Immature natural killer cell (primary cell): ENCODE measurements at regions not wholly inside any gene's neighbourhood (a gene's known extent, or its start where the extent isn't known, plus 50 kb on each side); places are given as distances from the start of the nearest gene placed in this dataset.
"Not testable (repeated sequence)": the region's sequence is repeated elsewhere in the genome, so short reads cannot be mapped to it uniquely, and the experiment has no call there.

Experiments used
- DNase-seq, 3 donors: peaks; one replicate each; pipeline ENCODE4 v3.0.0; 2022; ENCODE audit warnings: mixed read lengths in 1 of 3
- H3K27ac Mint-ChIP-seq, 6 donors: one replicate each; pipeline ENCODE4 v1.8.0; 2020; ENCODE audit warnings: mixed read lengths in 6 of 6, mild to moderate bottlenecking in 5 of 6, inconsistent platforms in 4 of 6, moderate library complexity in 3 of 6
- H3K27me3 Mint-ChIP-seq, 3 donors: one replicate each; pipeline ENCODE4 v1.8.0; 2020 to 2021; ENCODE audit warnings: low read depth in 3 of 3, mild to moderate bottlenecking in 3 of 3, mixed read lengths in 3 of 3, moderate library complexity in 3 of 3, inconsistent platforms in 1 of 3
- H3K36me3 Mint-ChIP-seq, 3 donors: one replicate each; pipeline ENCODE4 v1.8.0; 2020; ENCODE audit warnings: mixed read lengths in 3 of 3, inconsistent platforms in 2 of 3, mild to moderate bottlenecking in 2 of 3
- H3K4me1 Mint-ChIP-seq, 2 donors: one replicate each; pipeline ENCODE4 v1.8.0; 2020; ENCODE audit warnings: inconsistent platforms in 2 of 2, mild to moderate bottlenecking in 2 of 2, mixed read lengths in 2 of 2, moderate library complexity in 1 of 2
- H3K4me3 Mint-ChIP-seq, 5 donors: one replicate each; pipeline ENCODE4 v1.8.0; 2020; ENCODE audit warnings: mild to moderate bottlenecking in 5 of 5, mixed read lengths in 5 of 5, inconsistent platforms in 3 of 5, moderate library complexity in 3 of 5
- H3K9me3 Mint-ChIP-seq, 6 donors: one replicate each; pipeline ENCODE4 v1.8.0; 2020; ENCODE audit warnings: mild to moderate bottlenecking in 6 of 6, mixed read lengths in 6 of 6, inconsistent platforms in 4 of 6, moderate library complexity in 3 of 6

DNA sequence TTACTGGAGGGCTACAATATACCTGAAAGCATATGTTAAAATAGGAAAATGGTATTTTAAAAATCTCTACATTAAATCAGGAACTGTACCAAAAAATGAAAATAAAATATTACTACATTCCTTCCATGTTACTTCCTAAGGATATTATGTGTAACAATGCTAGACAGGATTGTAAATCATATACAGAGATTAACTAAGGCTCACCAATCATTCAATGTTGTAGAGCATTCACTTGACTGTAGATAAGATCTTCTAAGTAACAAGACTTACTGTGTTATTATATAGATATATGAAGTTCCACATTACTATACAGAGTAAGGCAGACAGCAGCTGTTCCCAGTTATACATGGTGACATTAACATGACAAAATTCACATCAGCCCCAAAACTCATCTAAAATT is 1919.1 kb upstream of the CDH9 start:
- Mint-ChIP-seq H3K9me3 (peaks cover 2 to 29% (median 19%) of the 10 kb centered on the region in 6 donors), H3K36me3 (no peaks in the 10 kb centered on the region), H3K4me1 (no peaks in the 10 kb centered on the region), H3K27me3 (peaks cover 0 to 2% (median 0%) of the 10 kb centered on the region in 3 donors), H3K27ac (no peak overlapping the region), H3K4me3 (no peak overlapping the region)
- DNase-seq, result no peak

DNA sequence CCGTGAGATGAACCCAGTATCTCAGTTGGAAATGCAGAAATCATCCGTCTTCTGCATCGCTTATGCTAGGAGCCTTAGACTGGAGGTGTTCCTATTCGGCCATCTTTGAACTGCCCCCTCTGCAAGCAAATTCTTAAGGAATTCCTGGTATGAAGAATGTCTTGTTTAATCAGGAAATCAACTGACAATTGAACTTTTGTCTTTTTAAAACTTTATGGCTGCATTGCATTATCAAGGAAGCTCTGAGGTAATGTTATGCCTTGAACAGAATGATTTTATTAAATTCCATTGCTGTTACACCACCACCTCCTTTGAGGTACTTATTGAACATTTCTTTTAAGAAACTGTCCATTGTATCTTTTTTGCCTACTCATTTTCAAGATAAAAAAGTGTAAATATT is 1915.7 kb upstream of the CDH9 start:
- Mint-ChIP-seq H3K27me3 (peaks cover 0 to 2% (median 0%) of the 10 kb centered on the region in 3 donors), H3K4me1 (no peaks in the 10 kb centered on the region), H3K36me3 (no peaks in the 10 kb centered on the region), H3K27ac (no peak overlapping the region), H3K4me3 (no peak overlapping the region), H3K9me3 (peaks cover 7 to 32% (median 23%) of the 10 kb centered on the region in 6 donors)
- no peak for DNase-seq

DNA sequence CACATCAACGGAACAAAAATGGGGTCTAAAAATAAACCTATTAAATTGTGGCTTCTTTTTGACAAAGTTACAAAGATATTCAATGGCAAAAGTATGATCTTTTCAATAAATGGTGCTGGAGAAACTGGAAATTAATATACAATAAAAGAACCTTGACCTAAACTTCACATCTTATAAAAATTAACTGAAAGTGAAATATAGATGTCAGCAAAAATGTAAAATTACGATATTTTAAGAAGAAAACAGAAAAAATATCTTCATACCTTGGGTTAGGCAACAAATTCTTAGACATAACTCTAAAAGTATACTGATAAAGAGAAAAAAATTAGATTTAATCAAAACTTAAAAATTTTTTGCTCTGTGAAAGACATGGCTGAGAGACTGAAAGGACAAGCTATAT is 1909.5 kb upstream of the CDH9 start:
- Mint-ChIP-seq H3K27me3 (no peaks in the 10 kb centered on the region), H3K36me3 (no peaks in the 10 kb centered on the region), H3K4me3 (no peak overlapping the region), H3K9me3 (peaks cover 8 to 43% (median 19%) of the 10 kb centered on the region in 6 donors), H3K27ac (no peak overlapping the region), H3K4me1 (no peaks in the 10 kb centered on the region)
- no peak for DNase-seq

DNA sequence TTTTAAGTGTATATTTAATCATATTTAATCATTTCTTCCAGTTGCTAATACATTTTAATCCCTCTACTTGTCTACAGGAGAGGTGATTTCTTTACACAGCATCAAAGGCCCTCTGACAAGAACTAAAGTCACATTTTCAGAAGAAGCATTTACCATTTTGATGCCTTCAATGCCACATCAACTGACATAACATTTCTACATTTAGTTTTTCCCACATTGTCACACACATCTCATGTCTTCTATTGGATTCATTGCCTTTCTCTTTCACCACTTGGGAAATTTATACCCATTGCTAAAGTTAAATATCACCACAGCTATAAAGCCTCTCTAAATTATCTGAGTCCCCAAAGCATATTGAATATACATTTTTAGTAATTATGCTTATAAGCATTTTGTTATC is 1907.5 kb upstream of the CDH9 start:
- no peaks in the 10 kb centered on the region for H3K27me3 Mint-ChIP-seq
- H3K4me1 Mint-ChIP-seq, result no peaks in the 10 kb centered on the region
- no peak overlapping the region for H3K27ac Mint-ChIP-seq
- no peak overlapping the region for H3K4me3 Mint-ChIP-seq
- DNase-seq, result no peak
- no peaks in the 10 kb centered on the region for H3K36me3 Mint-ChIP-seq
- peaks cover 5 to 34% (median 19%) of the 10 kb centered on the region in 6 donors for H3K9me3 Mint-ChIP-seq

DNA sequence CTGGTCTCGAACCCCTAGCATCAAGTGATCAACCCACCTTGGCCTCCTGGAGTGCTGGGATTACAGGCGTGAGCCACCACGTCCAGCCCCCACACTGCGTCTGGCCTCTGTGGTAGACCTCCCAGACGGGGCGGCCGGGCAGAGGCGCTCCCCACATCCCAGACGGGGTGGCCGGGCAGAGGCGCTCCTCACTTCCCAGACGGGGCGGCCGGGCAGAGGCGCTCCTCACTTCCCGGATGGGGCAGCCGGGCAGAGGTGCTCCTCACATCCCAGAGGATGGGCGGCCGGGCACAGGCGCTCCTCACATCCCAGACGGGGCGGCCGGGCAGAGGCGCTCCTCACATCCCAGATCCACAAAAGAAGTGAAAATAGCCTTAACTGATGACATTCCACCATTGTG is 1891.0 kb upstream of the CDH9 start:
- not testable (repeated sequence) for DNase-seq, H3K4me1 Mint-ChIP-seq, H3K27me3 Mint-ChIP-seq, H3K27ac Mint-ChIP-seq, H3K36me3 Mint-ChIP-seq, H3K4me3 Mint-ChIP-seq
- H3K9me3 Mint-ChIP-seq, result peaks cover 16 to 51% (median 32%) of the 10 kb centered on the region in 6 donors

DNA sequence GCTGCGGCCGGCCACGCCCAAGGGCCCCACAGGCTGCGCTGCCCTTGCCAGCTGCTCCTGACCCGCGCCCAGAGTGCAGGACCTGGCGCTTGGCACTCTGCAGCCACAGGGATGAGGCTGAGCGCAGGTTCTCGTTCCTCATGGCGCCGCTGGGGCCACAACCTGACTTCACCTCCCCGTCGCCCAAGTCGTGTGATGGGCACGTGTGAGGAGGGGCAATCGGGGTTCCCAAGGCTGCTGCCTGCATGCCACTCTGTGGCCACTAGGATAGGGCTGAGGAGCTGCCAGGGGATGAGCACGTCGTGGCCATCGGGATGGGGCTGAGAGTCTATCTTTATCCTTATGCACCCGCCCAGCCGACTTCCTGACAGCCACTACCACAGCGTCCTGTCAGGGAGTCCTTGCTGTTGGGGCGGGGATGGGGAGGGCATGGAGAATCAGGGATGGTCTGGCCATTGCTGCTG is 1890.0 kb upstream of the CDH9 start:
- not testable (repeated sequence) for DNase-seq, H3K27me3 Mint-ChIP-seq, H3K27ac Mint-ChIP-seq, H3K4me3 Mint-ChIP-seq, H3K36me3 Mint-ChIP-seq, H3K4me1 Mint-ChIP-seq
- peaks cover 16 to 51% (median 32%) of the 10 kb centered on the region in 6 donors for H3K9me3 Mint-ChIP-seq

DNA sequence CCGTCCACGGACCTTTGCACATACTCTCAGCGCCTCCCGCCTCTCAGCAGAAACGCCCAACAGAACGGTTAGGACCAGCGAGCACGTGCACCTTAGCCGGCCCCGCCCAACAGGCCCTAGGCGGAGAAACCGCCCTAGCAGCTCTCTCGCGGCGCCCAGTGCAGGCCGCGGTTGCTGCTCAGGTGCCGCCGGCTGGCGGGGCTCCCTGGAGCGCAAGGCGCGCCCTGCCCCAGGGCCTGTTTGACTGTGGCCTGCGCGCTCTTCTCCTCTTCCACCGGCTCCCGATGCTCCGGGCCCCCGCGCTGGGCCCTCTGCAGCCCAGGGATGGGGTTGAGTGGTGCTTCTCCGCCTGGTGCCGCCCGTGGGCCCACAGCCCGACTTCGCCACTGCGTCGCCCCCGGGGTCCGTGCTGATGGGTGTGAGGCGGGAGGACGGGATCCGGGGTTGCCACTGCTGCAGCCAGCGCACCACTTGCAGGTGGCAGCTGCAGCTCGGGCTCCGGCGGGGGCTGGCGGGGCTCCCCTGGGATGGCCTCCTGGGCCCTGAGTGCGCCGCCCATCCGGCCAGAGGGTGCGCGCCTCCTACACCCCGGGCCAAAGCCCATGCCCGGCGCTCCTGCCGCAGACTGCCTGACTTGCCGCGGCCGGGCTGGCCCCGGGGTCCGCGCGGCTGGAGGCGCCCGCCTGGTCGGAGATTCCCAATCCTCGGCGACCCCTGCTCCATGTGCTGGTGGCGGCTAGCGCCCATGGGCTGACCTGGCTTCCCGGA is 1889.4 kb upstream of the CDH9 start:
- Mint-ChIP-seq H3K27ac (no peak overlapping the region), H3K36me3 (peaks cover 0 to 4% (median 4%) of the 10 kb centered on the region in 3 donors), H3K4me1 (no peaks in the 10 kb centered on the region), H3K27me3 (no peaks in the 10 kb centered on the region), H3K9me3 (peaks cover 16 to 48% (median 31%) of the 10 kb centered on the region in 6 donors), H3K4me3 (no peak overlapping the region)
- DNase-seq, result no peak

DNA sequence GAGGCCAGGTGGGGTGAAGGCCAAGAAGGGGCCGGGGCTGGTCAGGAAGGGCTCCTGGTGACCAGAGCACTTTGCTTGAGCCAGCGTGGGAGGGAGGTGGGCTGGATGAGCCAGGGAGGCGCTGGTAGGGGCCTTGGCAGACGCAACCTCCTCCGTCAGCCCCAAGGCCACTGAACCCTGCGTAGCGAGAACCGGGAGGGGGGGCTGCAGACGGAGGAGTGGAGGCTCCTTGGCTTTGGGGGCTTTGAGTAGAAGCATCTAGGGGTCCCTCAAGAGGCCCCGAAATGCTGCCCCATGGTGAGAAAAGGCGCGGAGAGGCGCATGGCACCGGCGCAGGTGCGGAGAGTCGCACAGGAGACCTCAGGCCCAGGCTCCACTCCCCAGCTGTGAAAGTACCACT is 1888.0 kb upstream of the CDH9 start:
- Mint-ChIP-seq H3K27ac (no peak overlapping the region), H3K36me3 (peaks cover 0 to 4% (median 4%) of the 10 kb centered on the region in 3 donors), H3K4me1 (no peaks in the 10 kb centered on the region), H3K9me3 (peaks cover 18 to 44% (median 29%) of the 10 kb centered on the region in 6 donors), H3K4me3 (no peak overlapping the region), H3K27me3 (no peaks in the 10 kb centered on the region)
- DNase-seq, result no peak

DNA sequence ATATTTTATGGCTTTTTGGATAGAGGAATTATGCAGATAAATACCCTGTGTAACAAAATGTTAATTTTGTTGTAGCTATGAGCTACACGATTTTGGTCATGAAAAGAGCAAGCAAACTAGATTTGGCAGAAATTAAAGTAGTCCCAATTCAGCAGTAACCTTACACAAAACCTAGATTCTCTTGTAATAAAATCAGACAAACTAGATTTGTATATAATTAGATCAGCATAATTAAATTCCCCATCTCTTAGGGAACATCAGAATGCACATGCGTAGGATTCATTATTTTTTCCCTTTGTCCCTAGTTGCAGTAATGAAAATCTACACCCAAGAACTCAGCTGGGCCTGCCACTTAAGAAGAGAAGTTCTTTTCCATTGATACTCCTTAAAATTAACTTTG is 1879.2 kb upstream of the CDH9 start:
- Mint-ChIP-seq H3K4me3 (no peak overlapping the region), H3K9me3 (peaks cover 7 to 33% (median 18%) of the 10 kb centered on the region in 6 donors), H3K36me3 (peaks cover 0 to 3% (median 0%) of the 10 kb centered on the region in 3 donors), H3K27ac (no peak overlapping the region), H3K4me1 (no peaks in the 10 kb centered on the region), H3K27me3 (peaks cover 0 to 2% (median 1%) of the 10 kb centered on the region in 3 donors)
- DNase-seq, result no peak

DNA sequence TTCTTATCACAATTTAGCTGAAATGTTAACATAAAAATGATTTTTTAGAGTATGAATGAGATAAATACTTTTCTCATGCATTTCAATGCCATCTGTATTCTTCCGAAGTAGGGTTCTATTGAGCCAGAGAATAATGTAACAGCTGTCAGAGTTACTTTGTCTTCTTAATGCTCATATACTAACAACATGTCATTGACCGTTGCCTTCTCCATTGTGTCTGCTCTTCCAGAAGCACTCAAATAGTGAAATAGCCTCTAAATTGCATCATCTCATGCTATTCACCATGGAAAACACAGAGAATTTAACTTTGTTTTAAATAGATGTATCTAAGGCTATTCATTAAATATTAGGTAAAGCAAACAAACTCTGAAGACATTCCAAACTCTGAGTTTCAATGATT is 1875.9 kb upstream of the CDH9 start:
- no peak for DNase-seq
- no peaks in the 10 kb centered on the region for H3K27me3 Mint-ChIP-seq
- peaks cover 0 to 2% (median 0%) of the 10 kb centered on the region in 3 donors for H3K36me3 Mint-ChIP-seq
- peaks cover 13 to 35% (median 20%) of the 10 kb centered on the region in 6 donors for H3K9me3 Mint-ChIP-seq
- no peaks in the 10 kb centered on the region for H3K4me1 Mint-ChIP-seq
- H3K27ac Mint-ChIP-seq, result no peak overlapping the region
- no peak overlapping the region for H3K4me3 Mint-ChIP-seq

DNA sequence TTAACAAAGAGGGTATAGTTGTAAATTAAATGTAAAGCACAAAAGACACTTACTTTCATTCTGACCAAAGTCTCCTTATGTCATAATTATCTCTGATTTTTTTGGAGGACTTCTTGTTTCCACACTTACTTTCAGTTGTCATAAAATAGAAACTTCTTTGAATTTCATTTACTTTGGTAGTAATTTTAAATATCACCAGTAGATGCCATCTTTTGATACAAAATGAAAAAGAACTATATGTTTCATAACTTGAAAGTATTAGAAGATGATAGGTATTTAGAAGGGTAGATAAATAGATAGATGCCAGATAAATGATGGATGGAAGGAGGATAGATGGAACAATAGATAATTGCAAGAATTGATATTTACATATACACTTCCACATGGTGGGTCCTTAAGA is 1865.3 kb upstream of the CDH9 start:
- H3K27me3 Mint-ChIP-seq, result peaks cover 0 to 3% (median 0%) of the 10 kb centered on the region in 3 donors
- H3K27ac Mint-ChIP-seq, result no peak overlapping the region
- H3K4me1 Mint-ChIP-seq, result no peaks in the 10 kb centered on the region
- no peaks in the 10 kb centered on the region for H3K36me3 Mint-ChIP-seq
- DNase-seq, result no peak
- peaks cover 0 to 54% (median 16%) of the 10 kb centered on the region in 6 donors for H3K9me3 Mint-ChIP-seq
- no peak overlapping the region for H3K4me3 Mint-ChIP-seq

DNA sequence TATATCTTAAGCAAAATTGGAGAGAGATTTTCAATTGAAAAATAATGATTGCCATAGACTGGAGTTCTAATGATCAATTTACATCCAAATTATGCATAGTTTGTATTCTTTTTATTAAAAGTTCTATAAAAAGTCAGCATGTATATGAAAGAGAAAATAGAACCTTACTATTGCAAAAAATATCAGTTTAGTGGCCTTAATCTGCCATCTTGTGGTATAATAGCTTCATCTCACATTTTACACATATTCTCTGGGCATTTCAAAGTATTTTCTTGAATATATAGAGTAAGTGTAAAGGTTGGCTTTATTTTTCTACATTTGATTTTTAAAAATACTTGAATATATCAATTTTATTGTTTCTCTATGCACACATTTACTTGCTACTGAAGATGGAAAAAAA is 1858.6 kb upstream of the CDH9 start:
- peaks cover 0 to 1% (median 0%) of the 10 kb centered on the region in 3 donors for H3K27me3 Mint-ChIP-seq
- H3K9me3 Mint-ChIP-seq, result peaks cover 0 to 59% (median 33%) of the 10 kb centered on the region in 6 donors
- H3K4me1 Mint-ChIP-seq, result no peaks in the 10 kb centered on the region
- no peak overlapping the region for H3K27ac Mint-ChIP-seq
- no peaks in the 10 kb centered on the region for H3K36me3 Mint-ChIP-seq
- H3K4me3 Mint-ChIP-seq, result no peak overlapping the region
- no peak for DNase-seq

DNA sequence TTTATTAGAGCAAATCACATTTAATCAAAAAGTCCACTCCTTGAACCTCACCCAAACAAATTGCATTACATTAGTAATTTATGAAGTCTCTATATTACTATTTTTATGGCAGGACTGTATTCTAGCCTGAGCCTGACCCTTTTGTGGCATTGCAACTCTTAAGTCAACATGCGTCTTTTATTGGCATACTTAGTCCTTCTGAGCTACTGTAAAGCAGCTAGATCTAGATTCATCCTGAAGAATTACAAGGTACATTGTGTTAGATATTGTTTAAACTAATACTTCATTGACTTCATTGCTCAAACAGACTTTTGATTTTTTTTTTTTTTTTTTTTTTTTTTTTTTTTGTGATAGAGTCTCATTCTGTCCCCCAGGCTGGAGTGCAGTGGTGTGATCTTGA is 1842.5 kb upstream of the CDH9 start:
- peaks cover 0 to 6% (median 0%) of the 10 kb centered on the region in 3 donors for H3K36me3 Mint-ChIP-seq
- H3K4me1 Mint-ChIP-seq, result no peaks in the 10 kb centered on the region
- H3K9me3 Mint-ChIP-seq, result peaks cover 16 to 72% (median 51%) of the 10 kb centered on the region in 6 donors
- DNase-seq, result no peak
- peaks cover 0 to 1% (median 0%) of the 10 kb centered on the region in 3 donors for H3K27me3 Mint-ChIP-seq
- no peak overlapping the region for H3K4me3 Mint-ChIP-seq
- H3K27ac Mint-ChIP-seq, result no peak overlapping the region

DNA sequence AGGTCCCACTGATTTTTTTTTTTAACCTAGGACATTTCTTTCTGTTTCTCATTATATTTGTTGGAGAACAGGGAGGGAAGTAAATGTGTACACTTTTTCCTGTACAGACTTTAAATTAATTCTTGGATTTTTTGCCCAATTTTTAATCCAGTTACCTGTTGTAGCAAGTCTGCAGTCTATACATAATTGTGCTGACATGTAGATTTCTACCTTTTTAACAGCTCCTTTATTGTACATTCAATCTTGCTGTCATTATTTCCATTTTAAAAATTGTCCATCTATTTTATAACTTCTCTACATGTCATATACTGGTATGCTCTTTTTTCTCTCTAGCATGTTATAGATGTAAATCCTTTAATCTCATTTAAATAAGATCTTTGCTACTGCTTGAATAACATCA is 1838.7 kb upstream of the CDH9 start:
- H3K36me3 Mint-ChIP-seq, result no peaks in the 10 kb centered on the region
- peaks cover 16 to 63% (median 33%) of the 10 kb centered on the region in 6 donors for H3K9me3 Mint-ChIP-seq
- no peak overlapping the region for H3K27ac Mint-ChIP-seq
- H3K4me3 Mint-ChIP-seq, result no peak overlapping the region
- peaks cover 0 to 1% (median 0%) of the 10 kb centered on the region in 3 donors for H3K27me3 Mint-ChIP-seq
- no peaks in the 10 kb centered on the region for H3K4me1 Mint-ChIP-seq
- DNase-seq, result no peak

DNA sequence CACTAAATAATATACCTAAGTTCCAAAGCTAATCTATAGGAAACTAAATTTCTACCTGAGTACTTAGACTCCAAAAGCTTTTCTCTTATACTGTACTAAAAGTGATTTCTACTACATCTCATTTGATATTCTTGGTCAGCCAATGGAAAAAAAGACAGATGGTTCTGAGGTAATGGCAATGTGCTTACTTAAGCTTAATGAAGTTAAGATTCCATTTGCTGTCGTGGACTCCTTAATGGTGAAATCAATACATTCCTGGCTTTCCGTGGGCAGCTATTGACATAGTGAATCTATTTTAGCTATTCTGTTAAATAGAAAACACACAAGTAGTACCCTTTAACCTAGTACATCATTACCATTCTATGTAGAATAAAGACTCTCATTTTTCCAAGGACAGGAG is 1825.6 kb upstream of the CDH9 start:
- Mint-ChIP-seq H3K27me3 (peaks cover 0 to 2% (median 0%) of the 10 kb centered on the region in 3 donors), H3K9me3 (peaks cover 7 to 58% (median 25%) of the 10 kb centered on the region in 6 donors), H3K4me3 (no peak overlapping the region), H3K27ac (no peak overlapping the region), H3K36me3 (peaks cover 0 to 3% (median 0%) of the 10 kb centered on the region in 3 donors), H3K4me1 (no peaks in the 10 kb centered on the region)
- no peak for DNase-seq
